ENCODE measurements at regions not wholly inside any gene's neighbourhood (a gene's known extent, or its start where the extent isn't known, plus 50 kb on each side); places are given as distances from the start of the nearest gene placed in this dataset.
"Not testable (repeated sequence)": the region's sequence is repeated elsewhere in the genome, so short reads cannot be mapped to it uniquely, and the experiment has no call there.

DNA sequence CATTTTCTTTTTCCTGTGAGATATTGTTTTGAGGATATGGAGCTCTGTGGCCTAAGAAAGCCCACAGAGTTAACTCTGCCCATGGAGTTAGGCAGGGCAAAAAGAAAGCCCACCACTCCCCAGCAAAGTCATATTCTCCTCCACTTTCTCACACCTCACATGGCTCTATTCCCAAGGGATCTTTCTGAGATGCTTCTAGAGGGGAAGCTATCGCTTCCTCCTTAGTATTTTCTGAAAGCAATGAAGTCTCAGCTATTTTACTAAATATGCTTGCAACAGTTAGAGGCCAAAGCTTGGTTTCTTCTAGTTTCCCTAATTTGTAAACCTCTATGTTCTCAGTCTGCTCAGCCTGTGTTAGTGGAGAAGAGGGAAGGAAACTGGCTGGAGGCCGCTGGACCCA is 80.3 kb upstream of the EOMES start:
- DNase-seq (no peak), ATAC-seq (no peak)
- H3K4me3 ChIP-seq, result no peak overlapping the region
- H3K27me3 ChIP-seq, result peaks cover 0 to 3% (median 0%) of the 10 kb centered on the region in 9 donors
- no peak for TF ChIP-seq CTCF (IDR thresholded peaks at IDR 0.05)
- no peak for TF ChIP-seq POLR2A (IDR thresholded peaks at IDR 0.05)
- no peak overlapping the region for H3K27ac ChIP-seq
- H3K9me3 ChIP-seq, result no peaks in the 10 kb centered on the region
- intact Hi-C loops (cut with DNase I), result no loop called here
- H3K4me1 ChIP-seq, result no peaks in the 10 kb centered on the region
- WGBS, 4 donors, result 80 to 91% (median 84%) methylated on average over 2 of the region's 2 CpGs
- H3K36me3 ChIP-seq, result no peaks in the 10 kb centered on the region

DNA sequence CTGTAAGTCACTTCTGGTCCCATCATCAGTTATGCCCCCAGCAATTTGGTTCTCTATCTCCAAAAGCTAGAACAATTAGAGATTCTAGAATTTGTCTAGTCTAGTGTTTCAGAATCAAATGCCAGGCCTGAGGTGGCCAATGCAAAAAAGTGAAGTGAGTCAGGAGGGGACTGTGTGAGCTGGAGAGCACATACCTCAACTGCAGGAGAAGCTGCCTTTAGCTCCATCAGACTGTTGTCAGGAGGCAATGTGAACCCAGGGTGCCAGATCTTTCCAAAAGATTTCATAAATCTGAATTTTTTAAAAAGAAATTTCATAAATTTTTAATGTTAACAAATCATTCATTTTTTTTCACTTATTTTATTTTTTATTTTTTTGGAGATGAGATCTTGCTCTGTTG is 80.7 kb upstream of the EOMES start:
- H3K4me1 ChIP-seq, result no peaks in the 10 kb centered on the region
- no peaks in the 10 kb centered on the region for H3K36me3 ChIP-seq
- intact Hi-C loops (cut with DNase I), result no loop called here
- no peaks in the 10 kb centered on the region for H3K27me3 ChIP-seq
- DNase-seq, result no peak
- TF ChIP-seq POLR2A (IDR thresholded peaks at IDR 0.05) (no peak), CTCF (IDR thresholded peaks at IDR 0.05) (no peak)
- no peak overlapping the region for H3K27ac ChIP-seq
- no peak for ATAC-seq
- H3K9me3 ChIP-seq, result no peaks in the 10 kb centered on the region
- no peak overlapping the region for H3K4me3 ChIP-seq

DNA sequence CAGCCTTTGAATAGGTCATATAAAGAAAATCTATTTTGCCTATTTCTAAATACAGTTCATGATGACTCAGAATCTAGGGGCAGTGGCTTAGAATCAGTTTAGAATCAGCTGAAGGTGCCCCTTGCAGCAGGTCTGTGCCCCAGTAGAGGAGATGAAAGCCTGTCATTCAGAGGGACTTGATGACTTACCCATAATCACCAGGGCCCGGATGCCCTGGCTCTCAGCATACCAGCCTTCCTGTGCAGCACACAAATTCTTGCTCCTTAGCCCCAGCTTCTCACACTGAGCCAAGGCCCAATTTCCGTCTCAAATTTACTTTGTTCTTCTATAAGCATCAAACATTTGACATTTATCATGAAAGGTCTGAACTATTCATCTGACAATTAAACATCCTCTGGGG is 83.2 kb upstream of the EOMES start:
- no peaks in the 10 kb centered on the region for H3K4me1 ChIP-seq
- 60 to 72% (median 66%) methylated on average over 2 of the region's 2 CpGs for WGBS, 4 donors
- TF ChIP-seq CTCF (IDR thresholded peaks at IDR 0.05) (no peak), POLR2A (IDR thresholded peaks at IDR 0.05) (no peak)

GRCh38 chr3:27813255-27813654 is 91.1 kb upstream of the EOMES start:
- Histone ChIP-seq H3K4me3 (no peak overlapping the region), H3K27me3 (no peaks in the 10 kb centered on the region), H3K27ac (no peak overlapping the region), H3K4me1 (no peaks in the 10 kb centered on the region), H3K9me3 (peaks cover 0 to 3% (median 0%) of the 10 kb centered on the region in 12 donors), H3K36me3 (no peaks in the 10 kb centered on the region)
- DNase-seq (no peak), ATAC-seq (no peak)
- TF ChIP-seq POLR2A (IDR thresholded peaks at IDR 0.05), result no peak
- TF ChIP-seq CTCF (IDR thresholded peaks at IDR 0.05), result no peak
- intact Hi-C loops (cut with DNase I), result no loop called here
- WGBS, 4 donors, result 19 to 32% (median 27%) methylated on average over 1 of the region's 1 CpG

More for the DNA sequence above, 83.2 kb upstream of the EOMES start:
- intact Hi-C loops (cut with DNase I), result no loop called here
- no peak overlapping the region for H3K27ac ChIP-seq
- H3K9me3 ChIP-seq, result no peaks in the 10 kb centered on the region
- no peaks in the 10 kb centered on the region for H3K36me3 ChIP-seq
- no peaks in the 10 kb centered on the region for H3K27me3 ChIP-seq
- ATAC-seq, result no peak
- DNase-seq, result no peak
- no peak overlapping the region for H3K4me3 ChIP-seq

DNA sequence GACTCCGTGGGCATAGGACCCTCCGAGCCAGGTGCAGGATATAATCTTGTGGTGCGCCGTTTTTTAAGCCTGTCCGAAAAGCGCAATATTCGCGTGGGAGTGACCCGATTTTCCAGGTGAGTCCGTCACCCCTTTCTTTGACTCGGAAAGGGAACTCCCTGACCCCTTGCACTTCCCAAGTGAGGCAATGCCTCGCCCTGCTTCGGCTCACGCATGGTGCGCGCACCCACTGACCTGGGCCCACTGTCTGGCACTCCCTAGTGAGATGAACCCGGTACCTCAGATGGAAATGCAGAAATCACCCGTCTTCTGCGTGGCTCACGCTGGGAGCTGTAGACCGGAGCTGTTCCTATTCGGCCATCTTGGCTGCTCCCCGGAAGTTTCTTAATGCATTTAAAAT is 99.5 kb upstream of the EOMES start:
- H3K27me3 ChIP-seq; DNase-seq; H3K4me3 ChIP-seq; ATAC-seq; intact Hi-C loops (cut with DNase I); H3K27ac ChIP-seq; H3K4me1 ChIP-seq; H3K36me3 ChIP-seq; H3K9me3 ChIP-seq: not testable (repeated sequence)
- WGBS, 4 donors, result 92 to 99% (median 94%) methylated on average over 14 to 23 of the region's 23 CpGs

Measured in heart left ventricle (tissue), 16 donors.